Adrenal gland (tissue), 5 donors: ENCODE measurements at regions not wholly inside any gene's neighbourhood (a gene's known extent, or its start where the extent isn't known, plus 50 kb on each side); places are given as distances from the start of the nearest gene placed in this dataset.
"Not testable (repeated sequence)": the region's sequence is repeated elsewhere in the genome, so short reads cannot be mapped to it uniquely, and the experiment has no call there.

Experiments
- POLR2A ChIP-seq, 2 donors: fragments of 450-650 bp; IDR thresholded peaks; one replicate each; pipeline ENCODE4 v1.6.1; 2017; ENCODE audit warnings: antibody characterized with exemption in 2 of 2, mild to moderate bottlenecking in 2 of 2, moderate library complexity in 1 of 2
- TF ChIP-seq, protein P1 (sequence below), 6 experiments: fragments of 450-650 bp in 4 of 6; fragments of 200-600 bp in 2 of 6; sonication (generic) in 1 of 6; IDR thresholded peaks; 1 replicate in 5 of 6; 2 replicates in 1 of 6; pipeline versions ENCODE4 v1.5.1 to v1.8.0; 2016 to 2021; ENCODE audit warnings: antibody characterized with exemption in 6 of 6, mild to moderate bottlenecking in 2 of 6, moderate library complexity in 1 of 6
- donor health status: DM: no; HTN: no; CAD: no.

DNA sequence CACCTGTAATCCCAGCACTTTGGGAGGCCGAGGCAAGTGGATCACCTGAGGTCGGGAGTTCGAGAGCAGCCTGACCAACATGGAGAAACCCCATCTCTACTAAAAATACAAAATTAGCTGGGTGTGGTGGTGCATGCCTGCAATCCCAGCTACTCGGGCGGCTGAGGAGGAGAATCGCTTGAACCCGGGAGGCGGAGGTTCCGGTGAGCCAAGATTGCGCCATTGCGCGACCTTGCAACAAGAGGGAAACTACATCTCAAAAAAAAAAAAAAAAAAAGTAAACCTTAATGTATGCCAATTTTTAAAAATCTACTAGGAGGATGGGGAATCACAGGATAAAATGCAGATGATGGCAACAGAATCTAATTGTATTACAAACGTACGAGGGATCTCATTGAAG, 95.5 kb upstream of the SIRPA start:
- TF ChIP-seq, protein P1, sequence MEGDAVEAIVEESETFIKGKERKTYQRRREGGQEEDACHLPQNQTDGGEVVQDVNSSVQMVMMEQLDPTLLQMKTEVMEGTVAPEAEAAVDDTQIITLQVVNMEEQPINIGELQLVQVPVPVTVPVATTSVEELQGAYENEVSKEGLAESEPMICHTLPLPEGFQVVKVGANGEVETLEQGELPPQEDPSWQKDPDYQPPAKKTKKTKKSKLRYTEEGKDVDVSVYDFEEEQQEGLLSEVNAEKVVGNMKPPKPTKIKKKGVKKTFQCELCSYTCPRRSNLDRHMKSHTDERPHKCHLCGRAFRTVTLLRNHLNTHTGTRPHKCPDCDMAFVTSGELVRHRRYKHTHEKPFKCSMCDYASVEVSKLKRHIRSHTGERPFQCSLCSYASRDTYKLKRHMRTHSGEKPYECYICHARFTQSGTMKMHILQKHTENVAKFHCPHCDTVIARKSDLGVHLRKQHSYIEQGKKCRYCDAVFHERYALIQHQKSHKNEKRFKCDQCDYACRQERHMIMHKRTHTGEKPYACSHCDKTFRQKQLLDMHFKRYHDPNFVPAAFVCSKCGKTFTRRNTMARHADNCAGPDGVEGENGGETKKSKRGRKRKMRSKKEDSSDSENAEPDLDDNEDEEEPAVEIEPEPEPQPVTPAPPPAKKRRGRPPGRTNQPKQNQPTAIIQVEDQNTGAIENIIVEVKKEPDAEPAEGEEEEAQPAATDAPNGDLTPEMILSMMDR (IDR thresholded peaks at IDR 0.05): not testable (repeated sequence)
- TF ChIP-seq POLR2A (IDR thresholded peaks at IDR 0.05): not testable (repeated sequence)
